ENCODE measurements at regions not wholly inside any gene's neighbourhood (a gene's known extent, or its start where the extent isn't known, plus 50 kb on each side); places are given as distances from the start of the nearest gene placed in this dataset.

DNA sequence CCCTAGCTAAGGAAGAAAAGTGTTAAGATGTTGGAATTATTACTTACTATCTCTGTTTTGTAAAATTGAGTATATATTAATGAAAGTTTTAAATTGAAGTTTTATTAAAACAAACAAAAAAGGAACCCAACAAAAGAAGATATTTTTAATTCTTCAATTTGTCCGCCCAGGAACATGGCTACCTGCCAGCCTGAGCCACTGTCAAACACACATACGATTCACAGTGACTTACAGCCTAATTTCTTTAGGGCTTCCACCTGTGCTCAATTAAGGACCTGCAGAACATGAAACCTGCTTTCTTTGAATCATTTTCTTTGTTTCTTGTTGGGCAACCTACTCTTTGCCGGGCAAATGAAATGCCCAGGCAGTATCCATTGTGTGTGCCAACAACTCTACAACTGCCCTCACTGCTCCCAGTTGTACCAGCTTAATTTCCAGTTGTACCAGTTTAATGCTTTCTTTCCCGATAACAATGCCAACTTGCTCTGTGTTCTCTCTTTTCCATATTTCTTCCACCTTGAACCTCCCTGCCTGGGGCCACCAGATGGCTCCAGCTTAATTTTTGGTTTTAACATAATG is 181.7 kb downstream of the GBA3 start:
- no peak for DNase-seq (ENCODE audit: low read depth, low spot score)
- H3K36me3 ChIP-seq (ENCODE audit: control insufficient read depth, insufficient read depth, low read length), result no peaks in the 10 kb centered on the region
- H3K9me3 ChIP-seq (ENCODE audit: control insufficient read depth, insufficient read depth, low read length), result no peaks in the 10 kb centered on the region
- no peaks in the 10 kb centered on the region for H3K27me3 ChIP-seq (ENCODE audit: control insufficient read depth, insufficient read depth, low read length)
- H3K27ac ChIP-seq (ENCODE audit: low read length), result no peak overlapping the region
- H3K4me3 ChIP-seq (ENCODE audit: low read length), result no peak overlapping the region
- no peaks in the 10 kb centered on the region for H3K4me1 ChIP-seq (ENCODE audit: control insufficient read depth, insufficient read depth, low read length)
- no CpG with 5 or more reads among the region's 4 CpGs for WGBS (ENCODE audit: insufficient coverage, insufficient read length)

DNA sequence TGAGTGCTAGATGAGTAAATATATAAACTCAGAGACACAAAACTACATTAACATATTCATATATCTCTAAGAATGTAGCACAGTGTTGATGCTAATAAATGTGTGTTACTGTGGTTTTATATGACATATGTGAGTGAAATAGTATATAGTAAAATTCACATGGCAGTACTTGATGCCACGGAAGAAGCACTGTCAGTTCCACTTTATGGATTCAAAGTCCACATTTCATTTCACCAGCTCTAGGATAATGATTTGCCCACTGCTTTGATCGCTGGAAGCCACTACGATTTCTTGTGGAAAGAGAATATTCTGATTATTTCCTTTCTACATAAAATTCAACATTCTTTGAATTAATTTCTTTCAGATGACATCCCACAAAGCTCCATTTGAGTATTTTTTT is 181.2 kb downstream of the GBA3 start:
- Histone ChIP-seq H3K4me1 (ENCODE audit: control insufficient read depth, insufficient read depth, low read length) (no peaks in the 10 kb centered on the region), H3K4me3 (ENCODE audit: low read length) (no peak overlapping the region), H3K27ac (ENCODE audit: low read length) (no peak overlapping the region), H3K36me3 (ENCODE audit: control insufficient read depth, insufficient read depth, low read length) (no peaks in the 10 kb centered on the region), H3K27me3 (ENCODE audit: control insufficient read depth, insufficient read depth, low read length) (no peaks in the 10 kb centered on the region), H3K9me3 (ENCODE audit: control insufficient read depth, insufficient read depth, low read length) (no peaks in the 10 kb centered on the region)
- DNase-seq (ENCODE audit: low read depth, low spot score), result no peak
- no CpG with 5 or more reads among the region's 3 CpGs for WGBS (ENCODE audit: insufficient coverage, insufficient read length)

DNA sequence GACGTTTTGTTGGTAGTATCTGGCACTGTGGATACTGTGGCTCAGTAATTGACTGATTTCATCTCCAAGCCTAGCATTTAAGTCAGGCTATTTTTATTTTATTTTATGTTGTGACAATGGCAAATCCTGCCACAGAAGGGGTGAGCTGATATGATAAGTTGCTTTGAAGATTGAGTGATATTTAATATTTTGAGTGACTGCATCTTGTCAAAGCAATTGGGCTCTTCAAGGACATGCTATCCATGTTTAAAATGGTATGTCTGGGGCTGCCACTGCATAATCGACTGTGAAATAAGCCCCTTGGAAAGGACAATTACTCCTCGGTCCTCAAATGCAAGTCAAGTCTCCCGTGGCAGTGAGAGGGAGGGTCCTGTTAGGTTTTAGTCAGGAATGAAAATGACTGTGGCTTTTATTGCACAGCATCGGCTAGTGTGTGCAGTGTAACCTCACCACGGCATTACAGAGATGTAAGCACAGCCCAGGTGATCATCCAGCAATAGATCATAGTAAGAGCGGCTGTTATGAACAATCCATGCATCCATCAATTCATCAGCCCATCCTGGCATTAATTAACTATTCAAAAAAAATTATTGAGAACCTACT is 178.2 kb downstream of the GBA3 start:
- Histone ChIP-seq H3K36me3 (ENCODE audit: control insufficient read depth, insufficient read depth, low read length) (no peaks in the 10 kb centered on the region), H3K27me3 (ENCODE audit: control insufficient read depth, insufficient read depth, low read length) (no peaks in the 10 kb centered on the region), H3K9me3 (ENCODE audit: control insufficient read depth, insufficient read depth, low read length) (no peaks in the 10 kb centered on the region), H3K27ac (ENCODE audit: low read length) (no peak overlapping the region), H3K4me3 (ENCODE audit: low read length) (no peak overlapping the region), H3K4me1 (ENCODE audit: control insufficient read depth, insufficient read depth, low read length) (no peaks in the 10 kb centered on the region)
- no CpG with 5 or more reads among the region's 7 CpGs for WGBS (ENCODE audit: insufficient coverage, insufficient read length)
- DNase-seq (ENCODE audit: low read depth, low spot score), result no peak

DNA sequence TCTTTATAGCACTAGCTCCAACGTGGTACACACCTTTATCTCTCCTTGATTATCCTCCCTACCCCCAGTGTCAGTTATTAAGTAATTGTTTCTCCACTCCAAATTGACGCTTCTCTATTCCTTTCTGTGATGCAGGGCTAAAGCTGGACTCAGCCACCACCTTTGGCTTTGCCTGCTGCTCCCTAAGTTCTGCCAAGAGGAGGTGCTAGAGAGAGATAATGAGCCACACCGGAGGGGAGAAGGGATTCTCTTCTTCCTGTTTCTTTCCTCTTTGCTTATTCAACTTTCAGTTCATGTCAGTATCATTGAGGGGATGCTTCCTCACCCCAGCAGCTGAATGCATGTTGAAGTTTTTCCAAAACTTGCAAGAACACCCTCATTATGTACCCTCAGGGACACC is 176.5 kb downstream of the GBA3 start:
- Histone ChIP-seq H3K4me1 (ENCODE audit: control insufficient read depth, insufficient read depth, low read length) (no peaks in the 10 kb centered on the region), H3K27ac (ENCODE audit: low read length) (no peak overlapping the region), H3K9me3 (ENCODE audit: control insufficient read depth, insufficient read depth, low read length) (no peaks in the 10 kb centered on the region), H3K27me3 (ENCODE audit: control insufficient read depth, insufficient read depth, low read length) (no peaks in the 10 kb centered on the region), H3K36me3 (ENCODE audit: control insufficient read depth, insufficient read depth, low read length) (no peaks in the 10 kb centered on the region), H3K4me3 (ENCODE audit: low read length) (no peak overlapping the region)
- DNase-seq (ENCODE audit: low read depth, low spot score), result peak; percentile 7
- WGBS (ENCODE audit: insufficient coverage, insufficient read length), result no CpG with 5 or more reads among the region's 3 CpGs

All from iPS DF 6.9 (cell line).